ENCODE measurements at regions not wholly inside any gene's neighbourhood (a gene's known extent, or its start where the extent isn't known, plus 50 kb on each side); places are given as distances from the start of the nearest gene placed in this dataset.

DNA sequence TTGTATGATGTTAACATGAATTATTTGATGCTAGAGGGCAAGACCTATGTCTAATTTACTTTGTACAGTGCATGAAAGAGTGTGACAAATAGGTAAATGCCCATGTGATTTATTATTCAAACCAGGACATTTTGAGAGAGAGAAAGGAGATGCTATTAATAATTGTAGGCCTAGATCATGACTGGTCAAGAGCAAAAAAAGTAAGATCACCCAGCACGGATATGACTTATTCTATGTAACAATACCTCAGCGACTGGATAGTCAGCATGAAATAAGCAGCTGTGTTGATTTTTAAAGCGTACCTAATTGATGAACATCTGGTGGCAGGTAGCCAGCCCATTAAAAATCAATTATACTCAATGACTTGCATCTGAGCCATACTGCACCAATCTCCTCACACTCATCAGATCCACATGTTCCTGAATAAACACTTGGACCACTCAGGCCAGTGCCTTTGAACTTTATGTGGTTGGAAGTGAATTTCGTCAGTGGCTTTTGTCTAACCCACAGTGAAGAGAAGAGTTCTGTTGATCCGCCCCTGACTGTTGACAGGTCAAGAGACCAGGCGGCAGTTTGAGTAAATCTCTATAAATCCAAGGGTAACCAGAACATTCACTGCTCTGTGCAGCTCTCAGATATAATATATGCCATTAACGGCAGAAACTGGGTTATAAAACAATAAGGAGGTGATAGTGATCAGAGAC lies 435.3 kb downstream of the MDFIC start:
- DNase-seq (peak; percentile 94), ATAC-seq (ENCODE audit: low read depth) (peak; percentile 65)
- no peak overlapping the region for H2AFZ ChIP-seq (replicated peaks; ENCODE audit: low read length, poor library complexity)
- no peak overlapping the region for H3K56ac ChIP-seq (ENCODE audit: extremely low read depth, insufficient read depth, low read length)
- H4K20me1 ChIP-seq (ENCODE audit: insufficient read depth, low read length), result no peaks in the 10 kb centered on the region
- no peak overlapping the region for H3K4me2 ChIP-seq (ENCODE audit: low read depth, low read length)
- no peak overlapping the region for H4K91ac ChIP-seq (ENCODE audit: insufficient read depth, low read depth, low read length)
- no peaks in the 10 kb centered on the region for H3K9me1 ChIP-seq (ENCODE audit: insufficient read depth, low read length)
- intact Hi-C loops (cut with micrococcal nuclease), result loop anchor here (2.0 to 10.0 kb wide), 6 partner anchors 320 to 1272 kb away; partner anchors contain the start of gene MDFIC
- dilution Hi-C loops (cut with HindIII; ENCODE audit: low sequenced_read_pairs, unreplicated experiment), result no loop called here
- POLR2A ChIA-PET (ENCODE audit: unreplicated experiment), result no interaction called here
- H2BK5ac ChIP-seq (ENCODE audit: low read depth, low read length, poor library complexity, severe bottlenecking), result peak overlapping the region; percentile 75
- no peaks in the 10 kb centered on the region for H3K36me3 ChIP-seq (ENCODE audit: control insufficient read depth, insufficient read depth, low read length)
- no peak overlapping the region for H3K4me3 ChIP-seq (ENCODE audit: insufficient read depth, low read depth, low read length)
- no peaks in the 10 kb centered on the region for H3K9me3 ChIP-seq (ENCODE audit: control insufficient read depth, insufficient read depth, low read length)
- no peak overlapping the region for H4K5ac ChIP-seq (ENCODE audit: low read depth, low read length)
- WGBS, 2 experiments (ENCODE audit: extremely low coverage in 2 of 2, insufficient read length in 1 of 2), result no CpG with 5 or more reads among the region's 7 CpGs
- H2AK5ac ChIP-seq (ENCODE audit: low read depth, low read length), result no peak overlapping the region
- H3K14ac ChIP-seq (replicated peaks; ENCODE audit: low read depth, low read length), result no peak overlapping the region
- peak overlapping the region; percentile 47; the same call in 1 of the 2 replicates for H2BK120ac ChIP-seq (ENCODE audit: low read depth, low read length)
- H4K8ac ChIP-seq (ENCODE audit: low read depth in 2 of 2, low read length in 2 of 2), result peak overlapping the region in 1 of 2 experiments; percentile 46; a peak in 1 of 4 replicates
- no peak overlapping the region for H3K4ac ChIP-seq (ENCODE audit: low read depth, low read length)
- in situ Hi-C loops (cut with MboI; ENCODE audit: low sequenced_read_pairs), result no loop called here
- H3K27ac ChIP-seq (ENCODE audit: insufficient read depth, low read length), result no peak overlapping the region
- no peaks in the 10 kb centered on the region for H3K79me1 ChIP-seq (ENCODE audit: low read depth in 1 of 2, low read length in 2 of 2)
- no peak overlapping the region for H2BK15ac ChIP-seq (ENCODE audit: low read depth, low read length)
- H2AK9ac ChIP-seq (replicated peaks; ENCODE audit: low read depth, low read length, poor library complexity), result no peak overlapping the region
- H3K9ac ChIP-seq (ENCODE audit: low read depth, low read length), result no peak overlapping the region
- H3K4me1 ChIP-seq (ENCODE audit: control insufficient read depth, insufficient read depth, low read length), result peaks cover 3% of the 10 kb centered on the region; the same call in 1 of the 2 replicates
- TF ChIP-seq NFE2L2 (IDR thresholded peaks at IDR 0.05; ENCODE audit: low read depth, low read length) (no peak), FOS (IDR thresholded peaks at IDR 0.05; ENCODE audit: low read depth, low read length) (peak; percentile 5; the same call in 1 of the 2 replicates), MAZ (IDR thresholded peaks at IDR 0.05; ENCODE audit: borderline replicate concordance, low read depth, low read length) (no peak), CHD1 (IDR thresholded peaks at IDR 0.05; ENCODE audit: low read depth, low read length) (no peak), BHLHE40 (IDR thresholded peaks at IDR 0.05; ENCODE audit: low read depth, low read length) (peak; percentile 11; the same call in 1 of the 2 replicates), CEBPB (IDR thresholded peaks at IDR 0.05; ENCODE audit: low read depth, low read length) (no peak), RFX5 (IDR thresholded peaks at IDR 0.05; ENCODE audit: low read depth, low read length) (no peak), MAFK (IDR thresholded peaks at IDR 0.05; ENCODE audit: low read depth, low read length) (no peak)
- TF ChIP-seq, protein P1, sequence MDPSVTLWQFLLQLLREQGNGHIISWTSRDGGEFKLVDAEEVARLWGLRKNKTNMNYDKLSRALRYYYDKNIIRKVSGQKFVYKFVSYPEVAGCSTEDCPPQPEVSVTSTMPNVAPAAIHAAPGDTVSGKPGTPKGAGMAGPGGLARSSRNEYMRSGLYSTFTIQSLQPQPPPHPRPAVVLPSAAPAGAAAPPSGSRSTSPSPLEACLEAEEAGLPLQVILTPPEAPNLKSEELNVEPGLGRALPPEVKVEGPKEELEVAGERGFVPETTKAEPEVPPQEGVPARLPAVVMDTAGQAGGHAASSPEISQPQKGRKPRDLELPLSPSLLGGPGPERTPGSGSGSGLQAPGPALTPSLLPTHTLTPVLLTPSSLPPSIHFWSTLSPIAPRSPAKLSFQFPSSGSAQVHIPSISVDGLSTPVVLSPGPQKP (IDR thresholded peaks at IDR 0.05; ENCODE audit: borderline replicate concordance, low read depth, low read length), result no peak
- CTCF ChIA-PET, result interaction anchor here (0.9 kb wide), 1 partner anchor 15 kb away, joined by 3 read pairs; no protein-coding TSS in a partner anchor
- no peak overlapping the region for H3K18ac ChIP-seq (ENCODE audit: low read depth, low read length)
- no peaks in the 10 kb centered on the region for H3K27me3 ChIP-seq (ENCODE audit: control insufficient read depth, insufficient read depth, low read length)
- H3K23ac ChIP-seq (ENCODE audit: low read depth, low read length), result peak overlapping the region; percentile 13; the same call in 1 of the 2 replicates
- BruUV-seq (replicated peaks), result no TSS peak
- H2BK20ac ChIP-seq (ENCODE audit: low read depth, low read length), result peak overlapping the region; percentile 16; the same call in 1 of the 2 replicates
